HG03575 (cell line): ENCODE measurements at regions not wholly inside any gene's neighbourhood (a gene's known extent, or its start where the extent isn't known, plus 50 kb on each side); places are given as distances from the start of the nearest gene placed in this dataset.
"Not testable (repeated sequence)": the region's sequence is repeated elsewhere in the genome, so short reads cannot be mapped to it uniquely, and the experiment has no call there.

ENCODE experiments used
- ATAC-seq: cut with Tn5 transposase; IDR thresholded peaks from one replicate; pipeline ENCODE4 v1.9.1; 2021; ENCODE audit not compliant: unreplicated experiment, insufficient number of reproducible peaks, low FRiP score; ENCODE audit errors: extremely low read depth

GRCh38 chr4:160745126-160745525 lies 1418.7 kb downstream of the FSTL5 start:
- no peak for ATAC-seq

- not testable (repeated sequence) for ATAC-seq
These were observed 1417.2 kb downstream of the FSTL5 start for GRCh38 chr4:160746585-160746984.

- no peak for ATAC-seq
These were observed 1391.1 kb downstream of the FSTL5 start for GRCh38 chr4:160772668-160773067.

- no peak for ATAC-seq
These were observed 1368.6 kb downstream of the FSTL5 start for GRCh38 chr4:160795216-160795615.

GRCh38 chr4:160808174-160808573 lies 1355.6 kb downstream of the FSTL5 start:
- no peak for ATAC-seq

GRCh38 chr4:160809576-160809975 lies 1354.2 kb downstream of the FSTL5 start:
- no peak for ATAC-seq

- ATAC-seq = no peak
These were observed 1353.4 kb downstream of the FSTL5 start for GRCh38 chr4:160810424-160810823.

GRCh38 chr4:160810941-160811340 lies 1352.9 kb downstream of the FSTL5 start:
- no peak for ATAC-seq

GRCh38 chr4:160811956-160812355 lies 1351.8 kb downstream of the FSTL5 start:
- ATAC-seq = no peak

GRCh38 chr4:160814726-160815125 lies 1349.1 kb downstream of the FSTL5 start:
- no peak for ATAC-seq

- ATAC-seq = no peak
These were observed 1345.2 kb downstream of the FSTL5 start for GRCh38 chr4:160818571-160818970.

- no peak for ATAC-seq
These were observed 1344.0 kb downstream of the FSTL5 start for GRCh38 chr4:160819791-160820190.

GRCh38 chr4:160824481-160824880 lies 1339.3 kb downstream of the FSTL5 start:
- ATAC-seq = no peak

- ATAC-seq = no peak
These were observed 1338.0 kb downstream of the FSTL5 start for GRCh38 chr4:160825644-160826338.

- ATAC-seq = no peak
These were observed 1337.5 kb downstream of the FSTL5 start for GRCh38 chr4:160826339-160826679.

- ATAC-seq = no peak
These were observed 1332.5 kb downstream of the FSTL5 start for GRCh38 chr4:160831165-160831922.

GRCh38 chr4:160835789-160836188 lies 1328.0 kb downstream of the FSTL5 start:
- no peak for ATAC-seq

- ATAC-seq = no peak
These were observed 1327.4 kb downstream of the FSTL5 start for GRCh38 chr4:160836431-160836830.

GRCh38 chr4:160846121-160846520 lies 1317.7 kb downstream of the FSTL5 start:
- no peak for ATAC-seq

GRCh38 chr4:160847228-160847627 lies 1316.6 kb downstream of the FSTL5 start:
- no peak for ATAC-seq

GRCh38 chr4:160848489-160848888 lies 1315.3 kb downstream of the FSTL5 start:
- ATAC-seq = no peak
